SK-N-SH treated with all-trans-retinoic acid at 6 μM for 48 hours (cell line): ENCODE measurements at regions not wholly inside any gene's neighbourhood (a gene's known extent, or its start where the extent isn't known, plus 50 kb on each side); places are given as distances from the start of the nearest gene placed in this dataset.

ENCODE experiments used
- ARNTL ChIP-seq: fragments of 450-650 bp; formaldehyde crosslinking; IDR thresholded peaks from 2 replicates; pipeline ENCODE4 v1.5.0; 2020; ENCODE audit warnings: low read depth, mild to moderate bottlenecking, moderate library complexity, borderline replicate concordance
- BACH2 ChIP-seq: fragments of 250-450 bp; sonication (Bioruptor Pico); IDR thresholded peaks from 2 replicates; pipeline ENCODE4 v1.9.0; 2021; ENCODE audit warnings: mild to moderate bottlenecking, borderline replicate concordance
- CSDC2 ChIP-seq: fragments of 250-450 bp; sonication (Bioruptor Pico); IDR thresholded peaks from 2 replicates; pipeline ENCODE4 v1.5.0; 2020; ENCODE audit warnings: mild to moderate bottlenecking, moderate library complexity
- ESRRG ChIP-seq: fragments of 250-450 bp; sonication (Bioruptor Pico); IDR thresholded peaks from 2 replicates; pipeline ENCODE4 v1.6.1; 2021; ENCODE audit warnings: mild to moderate bottlenecking
- PATZ1 ChIP-seq: fragments of 250-450 bp; sonication (Bioruptor Pico); IDR thresholded peaks from 2 replicates; pipeline ENCODE4 v1.8.0; 2020; ENCODE audit warnings: mild to moderate bottlenecking, moderate library complexity, borderline replicate concordance
- PPARA ChIP-seq: fragments of 250-450 bp; sonication (Bioruptor Pico); IDR thresholded peaks from 2 replicates; pipeline ENCODE4 v1.5.0; 2020; ENCODE audit warnings: mild to moderate bottlenecking, borderline replicate concordance
- RARB ChIP-seq: fragments of 250-450 bp; sonication (Bioruptor Pico); IDR thresholded peaks from 2 replicates; pipeline ENCODE4 v1.8.0; 2021; ENCODE audit warnings: mild to moderate bottlenecking, moderate library complexity
- SNAI2 ChIP-seq: fragments of 250-450 bp; sonication (Bioruptor Pico); IDR thresholded peaks from 2 replicates; pipeline ENCODE4 v1.5.0; 2020; ENCODE audit warnings: mild to moderate bottlenecking, moderate library complexity
- ZFP30 ChIP-seq: fragments of 450-650 bp; formaldehyde crosslinking; IDR thresholded peaks from 2 replicates; pipeline ENCODE4 v1.5.0; 2022; ENCODE audit warnings: mild to moderate bottlenecking, moderate library complexity

GRCh38 chr21:27462726-27463125, 495.8 kb upstream of the ADAMTS5 start:
- no peak for TF ChIP-seq BACH2 (CRISPR knock-in tag)
- no peak for TF ChIP-seq SNAI2
- TF ChIP-seq PPARA (CRISPR knock-in tag), result no peak
- no peak for TF ChIP-seq ARNTL (CRISPR knock-in tag)
- no peak for TF ChIP-seq ZFP30 (CRISPR knock-in tag)
- no peak for TF ChIP-seq ESRRG
- no peak for TF ChIP-seq PATZ1 (CRISPR knock-in tag)
- no peak for TF ChIP-seq RARB (CRISPR knock-in tag)
- TF ChIP-seq CSDC2 (CRISPR knock-in tag), result no peak
